ENCODE measurements at regions not wholly inside any gene's neighbourhood (a gene's known extent, or its start where the extent isn't known, plus 50 kb on each side); places are given as distances from the start of the nearest gene placed in this dataset.

- H3K27me3 ChIP-seq (ENCODE audit: control insufficient read depth, insufficient read depth, low read length), result peaks cover 6% of the 10 kb centered on the region
- no peaks in the 10 kb centered on the region for H3K9me3 ChIP-seq (ENCODE audit: control insufficient read depth in 2 of 2, low read length in 2 of 2)
- H3K27ac ChIP-seq (ENCODE audit: insufficient read depth, low read length, poor library complexity, severe bottlenecking), result no peak overlapping the region
- Mint-ChIP-seq H3K36me3 (no peaks in the 10 kb centered on the region), H3K9me3 (peaks cover 0 to 2% (median 0%) of the 10 kb centered on the region in 7 donors), H3K27ac (no peak overlapping the region), H3K27me3 (peaks cover 26% of the 10 kb centered on the region), H3K4me3 (no peak overlapping the region), H3K4me1 (no peaks in the 10 kb centered on the region)
- H3K4me1 ChIP-seq (ENCODE audit: control insufficient read depth, insufficient read depth, low read length, poor library complexity, severe bottlenecking), result no peaks in the 10 kb centered on the region
- no peak for ATAC-seq (ENCODE audit: low read depth in 2 of 2)
- DNase-seq, result no peak
- H3K36me3 ChIP-seq (ENCODE audit: control insufficient read depth, insufficient read depth, low read length), result no peaks in the 10 kb centered on the region
- no peak overlapping the region for H3K4me3 ChIP-seq (ENCODE audit: low read depth, low read length)
Measured at GRCh38 chr7:35495377-35495776, 199.6 kb downstream of the HERPUD2 start.

GRCh38 chr7:35494407-35494806 is 200.5 kb downstream of the HERPUD2 start:
- peaks cover 4% of the 10 kb centered on the region for H3K27me3 ChIP-seq (ENCODE audit: control insufficient read depth, insufficient read depth, low read length)
- no peaks in the 10 kb centered on the region for H3K36me3 ChIP-seq (ENCODE audit: control insufficient read depth, insufficient read depth, low read length)
- no peaks in the 10 kb centered on the region for H3K36me3 Mint-ChIP-seq
- H3K9me3 Mint-ChIP-seq, result peaks cover 0 to 2% (median 0%) of the 10 kb centered on the region in 7 donors
- H3K9me3 ChIP-seq (ENCODE audit: control insufficient read depth in 2 of 2, low read length in 2 of 2), result no peaks in the 10 kb centered on the region
- DNase-seq, result no peak
- ATAC-seq (ENCODE audit: low read depth in 2 of 2), result no peak
- no peaks in the 10 kb centered on the region for H3K4me1 ChIP-seq (ENCODE audit: control insufficient read depth, insufficient read depth, low read length, poor library complexity, severe bottlenecking)
- no peaks in the 10 kb centered on the region for H3K4me1 Mint-ChIP-seq
- H3K27me3 Mint-ChIP-seq, result peaks cover 18% of the 10 kb centered on the region
- no peak overlapping the region for H3K4me3 Mint-ChIP-seq
- H3K4me3 ChIP-seq (ENCODE audit: low read depth, low read length), result no peak overlapping the region
- no peak overlapping the region for H3K27ac Mint-ChIP-seq
- H3K27ac ChIP-seq (ENCODE audit: insufficient read depth, low read length, poor library complexity, severe bottlenecking), result no peak overlapping the region

GRCh38 chr7:35492451-35493175 is 202.3 kb downstream of the HERPUD2 start:
- no peak overlapping the region for H3K27ac ChIP-seq (ENCODE audit: insufficient read depth, low read length, poor library complexity, severe bottlenecking)
- Mint-ChIP-seq H3K27ac (no peak overlapping the region), H3K9me3 (peaks cover 0 to 2% (median 0%) of the 10 kb centered on the region in 7 donors), H3K4me1 (no peaks in the 10 kb centered on the region), H3K36me3 (no peaks in the 10 kb centered on the region), H3K4me3 (no peak overlapping the region), H3K27me3 (peaks cover 21% of the 10 kb centered on the region)
- H3K9me3 ChIP-seq (ENCODE audit: control insufficient read depth in 2 of 2, low read length in 2 of 2), result no peaks in the 10 kb centered on the region
- ATAC-seq (ENCODE audit: low read depth in 2 of 2) (no peak), DNase-seq (no peak)
- no peaks in the 10 kb centered on the region for H3K36me3 ChIP-seq (ENCODE audit: control insufficient read depth, insufficient read depth, low read length)
- peaks cover 4% of the 10 kb centered on the region for H3K27me3 ChIP-seq (ENCODE audit: control insufficient read depth, insufficient read depth, low read length)
- H3K4me3 ChIP-seq (ENCODE audit: low read depth, low read length), result no peak overlapping the region
- H3K4me1 ChIP-seq (ENCODE audit: control insufficient read depth, insufficient read depth, low read length, poor library complexity, severe bottlenecking), result no peaks in the 10 kb centered on the region

GRCh38 chr7:35491233-35491632 is 203.7 kb downstream of the HERPUD2 start:
- H3K4me1 ChIP-seq (ENCODE audit: control insufficient read depth, insufficient read depth, low read length, poor library complexity, severe bottlenecking), result no peaks in the 10 kb centered on the region
- no peak overlapping the region for H3K27ac Mint-ChIP-seq
- H3K9me3 Mint-ChIP-seq, result peaks cover 0 to 2% (median 0%) of the 10 kb centered on the region in 7 donors

GRCh38 chr7:35487841-35488240 is 207.1 kb downstream of the HERPUD2 start:
- peaks cover 4% of the 10 kb centered on the region for H3K27me3 ChIP-seq (ENCODE audit: control insufficient read depth, insufficient read depth, low read length)
- no peak overlapping the region for H3K4me3 ChIP-seq (ENCODE audit: low read depth, low read length)
- DNase-seq (no peak), ATAC-seq (ENCODE audit: low read depth in 2 of 2) (no peak)
- H3K36me3 Mint-ChIP-seq, result no peaks in the 10 kb centered on the region
- no peaks in the 10 kb centered on the region for H3K36me3 ChIP-seq (ENCODE audit: control insufficient read depth, insufficient read depth, low read length)
- no peak overlapping the region for H3K27ac Mint-ChIP-seq
- no peaks in the 10 kb centered on the region for H3K9me3 ChIP-seq (ENCODE audit: control insufficient read depth in 2 of 2, low read length in 2 of 2)
- no peaks in the 10 kb centered on the region for H3K4me1 ChIP-seq (ENCODE audit: control insufficient read depth, insufficient read depth, low read length, poor library complexity, severe bottlenecking)
- no peak overlapping the region for H3K4me3 Mint-ChIP-seq
- H3K9me3 Mint-ChIP-seq, result no peaks in the 10 kb centered on the region
- no peaks in the 10 kb centered on the region for H3K4me1 Mint-ChIP-seq
- H3K27ac ChIP-seq (ENCODE audit: insufficient read depth, low read length, poor library complexity, severe bottlenecking), result no peak overlapping the region
- H3K27me3 Mint-ChIP-seq, result peaks cover 11% of the 10 kb centered on the region

More at GRCh38 chr7:35491233-35491632, 203.7 kb downstream of the HERPUD2 start:
- DNase-seq, result no peak
- Histone ChIP-seq H3K36me3 (ENCODE audit: control insufficient read depth, insufficient read depth, low read length) (no peaks in the 10 kb centered on the region), H3K4me3 (ENCODE audit: low read depth, low read length) (no peak overlapping the region), H3K27ac (ENCODE audit: insufficient read depth, low read length, poor library complexity, severe bottlenecking) (no peak overlapping the region), H3K9me3 (ENCODE audit: control insufficient read depth in 2 of 2, low read length in 2 of 2) (no peaks in the 10 kb centered on the region), H3K27me3 (ENCODE audit: control insufficient read depth, insufficient read depth, low read length) (peaks cover 4% of the 10 kb centered on the region)
- H3K4me1 Mint-ChIP-seq, result no peaks in the 10 kb centered on the region
- no peak overlapping the region for H3K4me3 Mint-ChIP-seq
- no peaks in the 10 kb centered on the region for H3K36me3 Mint-ChIP-seq
- ATAC-seq (ENCODE audit: low read depth in 2 of 2), result no peak
- H3K27me3 Mint-ChIP-seq, result peaks cover 16% of the 10 kb centered on the region

- no peaks in the 10 kb centered on the region for H3K9me3 Mint-ChIP-seq
- H3K27ac ChIP-seq (ENCODE audit: insufficient read depth, low read length, poor library complexity, severe bottlenecking), result no peak overlapping the region
- H3K36me3 Mint-ChIP-seq, result no peaks in the 10 kb centered on the region
Measured at GRCh38 chr7:35487402-35487801, 207.5 kb downstream of the HERPUD2 start.

GRCh38 chr7:35485436-35485835 is 209.5 kb downstream of the HERPUD2 start:
- no peak overlapping the region for H3K27ac ChIP-seq (ENCODE audit: insufficient read depth, low read length, poor library complexity, severe bottlenecking)
- H3K4me1 ChIP-seq (ENCODE audit: control insufficient read depth, insufficient read depth, low read length, poor library complexity, severe bottlenecking), result no peaks in the 10 kb centered on the region
- Mint-ChIP-seq H3K4me1 (no peaks in the 10 kb centered on the region), H3K27me3 (peaks cover 16% of the 10 kb centered on the region), H3K9me3 (no peaks in the 10 kb centered on the region), H3K4me3 (no peak overlapping the region), H3K27ac (no peak overlapping the region), H3K36me3 (no peaks in the 10 kb centered on the region)
- no peak overlapping the region for H3K4me3 ChIP-seq (ENCODE audit: low read depth, low read length)
- ATAC-seq (ENCODE audit: low read depth in 2 of 2) (no peak), DNase-seq (no peak)
- H3K27me3 ChIP-seq (ENCODE audit: control insufficient read depth, insufficient read depth, low read length), result peaks cover 2% of the 10 kb centered on the region
- no peaks in the 10 kb centered on the region for H3K9me3 ChIP-seq (ENCODE audit: control insufficient read depth in 2 of 2, low read length in 2 of 2)
- no peaks in the 10 kb centered on the region for H3K36me3 ChIP-seq (ENCODE audit: control insufficient read depth, insufficient read depth, low read length)

More at GRCh38 chr7:35487402-35487801, 207.5 kb downstream of the HERPUD2 start:
- H3K9me3 ChIP-seq (ENCODE audit: control insufficient read depth in 2 of 2, low read length in 2 of 2), result no peaks in the 10 kb centered on the region
- Mint-ChIP-seq H3K27ac (no peak overlapping the region), H3K27me3 (peaks cover 11% of the 10 kb centered on the region), H3K4me3 (no peak overlapping the region), H3K4me1 (no peaks in the 10 kb centered on the region)
- H3K4me3 ChIP-seq (ENCODE audit: low read depth, low read length), result no peak overlapping the region
- no peak for DNase-seq
- ATAC-seq (ENCODE audit: low read depth in 2 of 2), result no peak
- H3K27me3 ChIP-seq (ENCODE audit: control insufficient read depth, insufficient read depth, low read length), result peaks cover 4% of the 10 kb centered on the region
- H3K36me3 ChIP-seq (ENCODE audit: control insufficient read depth, insufficient read depth, low read length), result no peaks in the 10 kb centered on the region
- H3K4me1 ChIP-seq (ENCODE audit: control insufficient read depth, insufficient read depth, low read length, poor library complexity, severe bottlenecking), result no peaks in the 10 kb centered on the region

- DNase-seq, result no peak
- H3K9me3 ChIP-seq (ENCODE audit: control insufficient read depth in 2 of 2, low read length in 2 of 2), result peaks cover 0 to under 1% of the 10 kb centered on the region in 2 experiments
- Mint-ChIP-seq H3K4me1 (no peaks in the 10 kb centered on the region), H3K4me3 (no peak overlapping the region), H3K27me3 (peaks cover 21% of the 10 kb centered on the region), H3K36me3 (no peaks in the 10 kb centered on the region), H3K27ac (no peak overlapping the region), H3K9me3 (peaks cover 0 to 3% (median 0%) of the 10 kb centered on the region in 7 donors)
- peaks cover 2% of the 10 kb centered on the region for H3K27me3 ChIP-seq (ENCODE audit: control insufficient read depth, insufficient read depth, low read length)
- H3K4me3 ChIP-seq (ENCODE audit: low read depth, low read length), result no peak overlapping the region
- H3K27ac ChIP-seq (ENCODE audit: insufficient read depth, low read length, poor library complexity, severe bottlenecking), result no peak overlapping the region
- H3K4me1 ChIP-seq (ENCODE audit: control insufficient read depth, insufficient read depth, low read length, poor library complexity, severe bottlenecking), result no peaks in the 10 kb centered on the region
- no peaks in the 10 kb centered on the region for H3K36me3 ChIP-seq (ENCODE audit: control insufficient read depth, insufficient read depth, low read length)
- no peak for ATAC-seq (ENCODE audit: low read depth in 2 of 2)
Measured at GRCh38 chr7:35483568-35483967, 211.4 kb downstream of the HERPUD2 start.
